WI38 (cell line): ENCODE measurements at regions not wholly inside any gene's neighbourhood (a gene's known extent, or its start where the extent isn't known, plus 50 kb on each side); places are given as distances from the start of the nearest gene placed in this dataset.

Experiments used
- H3K4me3 ChIP-seq: 2 replicates; pipeline ENCODE4 v1.5.1; 2011; ENCODE audit warnings: low read depth, mild to moderate bottlenecking, control low read depth, low read length
- CTCF ChIP-seq: IDR thresholded peaks from 2 replicates; pipeline ENCODE4 v1.5.1; 2012; ENCODE audit warnings: low read depth, mild to moderate bottlenecking, control low read depth, low read length

- no peak for TF ChIP-seq CTCF
- H3K4me3 ChIP-seq = no peak overlapping the region
Observed at GRCh38 chr22:49163960-49164690, 663.5 kb downstream of the BRD1 start.

- no peak overlapping the region for H3K4me3 ChIP-seq
- no peak for TF ChIP-seq CTCF
Observed at GRCh38 chr22:49163258-49163959, 664.3 kb downstream of the BRD1 start.

GRCh38 chr22:49162841-49163240 lies 664.8 kb downstream of the BRD1 start:
- TF ChIP-seq CTCF = no peak
- H3K4me3 ChIP-seq = no peak overlapping the region

GRCh38 chr22:49161002-49161850 lies 666.4 kb downstream of the BRD1 start:
- H3K4me3 ChIP-seq = no peak overlapping the region
- no peak for TF ChIP-seq CTCF

- no peak for TF ChIP-seq CTCF
- H3K4me3 ChIP-seq = no peak overlapping the region
Observed at GRCh38 chr22:49160261-49161001, 667.2 kb downstream of the BRD1 start.

- no peak overlapping the region for H3K4me3 ChIP-seq
- TF ChIP-seq CTCF = no peak
Observed at GRCh38 chr22:49159711-49160110, 668.0 kb downstream of the BRD1 start.
